K562 (cell line): ENCODE measurements at regions not wholly inside any gene's neighbourhood (a gene's known extent, or its start where the extent isn't known, plus 50 kb on each side); places are given as distances from the start of the nearest gene placed in this dataset.
A peak's percentile ranks its signal among the peaks of the same experiment; 100 is the strongest.

Source experiments
- ATF7 ChIP-seq: fragments of 450-650 bp; IDR thresholded peaks from 2 replicates; pipeline ENCODE4 v1.7.1; 2014; ENCODE audit warnings: mild to moderate bottlenecking, moderate library complexity
- KDM5B ChIP-seq: fragments of 200-600 bp; sonication (generic); IDR thresholded peaks from 2 replicates; pipeline ENCODE4 v1.6.1; 2012; ENCODE audit warnings: low read depth, mild to moderate bottlenecking, moderate library complexity, low read length, control low read depth, inconsistent platforms; ENCODE audit not compliant: insufficient replicate concordance
- L3MBTL2 ChIP-seq: fragments of 450-650 bp; IDR thresholded peaks from 2 replicates; pipeline ENCODE4 v1.6.1; 2016; ENCODE audit warnings: mild to moderate bottlenecking, moderate library complexity
- MGA ChIP-seq: fragments of 450-650 bp; IDR thresholded peaks from 2 replicates; pipeline ENCODE4 v1.6.1; 2016; ENCODE audit warnings: mild to moderate bottlenecking, moderate library complexity
- NCOA6 ChIP-seq: fragments of 450-650 bp; IDR thresholded peaks from 2 replicates; pipeline ENCODE4 v1.6.1; 2017; ENCODE audit warnings: mild to moderate bottlenecking
- ZFPM2 ChIP-seq: fragments of 250-450 bp; sonication (Bioruptor Pico); IDR thresholded peaks from 2 replicates; pipeline ENCODE4 v1.5.1; 2022; ENCODE audit warnings: mild to moderate bottlenecking
- ZNF133 ChIP-seq: fragments of 250-450 bp; sonication (Bioruptor Pico); IDR thresholded peaks from 2 replicates; pipeline ENCODE4 v1.4.0; 2020; ENCODE audit warnings: mild to moderate bottlenecking
- ZNF384 ChIP-seq: IDR thresholded peaks from 2 replicates; pipeline ENCODE4 v1.6.1; 2012; ENCODE audit warnings: low read depth, low read length, improper control_type of control experiment
- ZNF586 ChIP-seq: fragments of 450-650 bp; formaldehyde crosslinking; conservative IDR thresholded peaks from 2 replicates; pipeline ENCODE4 v1.4.0; 2020; ENCODE audit warnings: mild to moderate bottlenecking, moderate library complexity
- ZNF589 ChIP-seq: fragments of 200-800 bp; sonication (Bioruptor generic); IDR thresholded peaks from 2 replicates; pipeline ENCODE4 v1.6.1; 2016; ENCODE audit warnings: low read depth, missing genetic modification characterization, missing compliant biosample characterization
- ZNF695 ChIP-seq: fragments of 450-650 bp; formaldehyde crosslinking; IDR thresholded peaks from 2 replicates; pipeline ENCODE4 v1.4.0; 2020; ENCODE audit warnings: mild to moderate bottlenecking, moderate library complexity
- ZNF766 ChIP-seq: fragments of 200-800 bp; sonication (Bioruptor generic); conservative IDR thresholded peaks from 2 replicates; pipeline ENCODE4 v1.6.1; 2016; ENCODE audit warnings: missing genetic modification characterization, missing compliant biosample characterization
- TF ChIP-seq, protein P1 (sequence below): fragments of 250-450 bp; sonication (Bioruptor Pico); IDR thresholded peaks from 2 replicates; pipeline ENCODE4 v1.4.0; 2020; ENCODE audit warnings: mild to moderate bottlenecking, moderate library complexity, borderline replicate concordance

- TF ChIP-seq MGA: peak; percentile 39
- TF ChIP-seq KDM5B: no peak
- TF ChIP-seq ZNF695 (CRISPR knock-in tag): no peak
- no peak for TF ChIP-seq NCOA6
- no peak for TF ChIP-seq ZNF586 (CRISPR knock-in tag)
- TF ChIP-seq ZNF589 (CRISPR knock-in tag): no peak
- peak; percentile 64 for TF ChIP-seq L3MBTL2
- TF ChIP-seq, protein P1, sequence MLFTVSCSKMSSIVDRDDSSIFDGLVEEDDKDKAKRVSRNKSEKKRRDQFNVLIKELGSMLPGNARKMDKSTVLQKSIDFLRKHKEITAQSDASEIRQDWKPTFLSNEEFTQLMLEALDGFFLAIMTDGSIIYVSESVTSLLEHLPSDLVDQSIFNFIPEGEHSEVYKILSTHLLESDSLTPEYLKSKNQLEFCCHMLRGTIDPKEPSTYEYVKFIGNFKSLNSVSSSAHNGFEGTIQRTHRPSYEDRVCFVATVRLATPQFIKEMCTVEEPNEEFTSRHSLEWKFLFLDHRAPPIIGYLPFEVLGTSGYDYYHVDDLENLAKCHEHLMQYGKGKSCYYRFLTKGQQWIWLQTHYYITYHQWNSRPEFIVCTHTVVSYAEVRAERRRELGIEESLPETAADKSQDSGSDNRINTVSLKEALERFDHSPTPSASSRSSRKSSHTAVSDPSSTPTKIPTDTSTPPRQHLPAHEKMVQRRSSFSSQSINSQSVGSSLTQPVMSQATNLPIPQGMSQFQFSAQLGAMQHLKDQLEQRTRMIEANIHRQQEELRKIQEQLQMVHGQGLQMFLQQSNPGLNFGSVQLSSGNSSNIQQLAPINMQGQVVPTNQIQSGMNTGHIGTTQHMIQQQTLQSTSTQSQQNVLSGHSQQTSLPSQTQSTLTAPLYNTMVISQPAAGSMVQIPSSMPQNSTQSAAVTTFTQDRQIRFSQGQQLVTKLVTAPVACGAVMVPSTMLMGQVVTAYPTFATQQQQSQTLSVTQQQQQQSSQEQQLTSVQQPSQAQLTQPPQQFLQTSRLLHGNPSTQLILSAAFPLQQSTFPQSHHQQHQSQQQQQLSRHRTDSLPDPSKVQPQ (CRISPR knock-in tag): no peak
- no peak for TF ChIP-seq ZNF384
- no peak for TF ChIP-seq ZNF766 (CRISPR knock-in tag)
- no peak for TF ChIP-seq ZNF133 (CRISPR knock-in tag)
- peak; percentile 59; the same call in 1 of the 2 replicates for TF ChIP-seq ATF7
- no peak for TF ChIP-seq ZFPM2
- TF ChIP-seq, all 486 proteins: peak for 12
Measured at GRCh38 chr2:105488285-105488684, 89.4 kb upstream of the FHL2 start (continued).
